SK-N-SH (cell line): ENCODE measurements at regions not wholly inside any gene's neighbourhood (a gene's known extent, or its start where the extent isn't known, plus 50 kb on each side); places are given as distances from the start of the nearest gene placed in this dataset.

Experiments used
- CHD2 ChIP-seq: fragments of 150-350 bp; IDR thresholded peaks from 2 replicates; pipeline ENCODE4 v1.6.1; 2018; ENCODE audit warnings: low read length; ENCODE audit not compliant: partially characterized antibody
- ELF1 ChIP-seq: IDR thresholded peaks from 2 replicates; pipeline ENCODE4 v1.4.0; 2012
- EP300 ChIP-seq, 2 experiments: IDR thresholded peaks; 2 replicates each; pipeline versions ENCODE4 v1.4.0 to v1.6.1; 2012; ENCODE audit warnings: borderline replicate concordance in 1 of 2, low read depth in 1 of 2, low read length in 1 of 2
- GATA2 ChIP-seq: sonication (generic); formaldehyde crosslinking; IDR thresholded peaks from 2 replicates; pipeline ENCODE4 v1.5.0; 2020; ENCODE audit warnings: mild to moderate bottlenecking, missing genetic modification reagents
- MEF2A ChIP-seq: IDR thresholded peaks from 2 replicates; pipeline ENCODE4 v1.4.0; 2012; ENCODE audit warnings: low read depth, borderline replicate concordance
- NFIC ChIP-seq: IDR thresholded peaks from 2 replicates; pipeline ENCODE4 v1.4.0; 2012; ENCODE audit warnings: borderline replicate concordance
- POLR2AphosphoS5 ChIP-seq: IDR thresholded peaks from 2 replicates; pipeline ENCODE4 v1.6.1; 2012; ENCODE audit warnings: low read depth, low read length
- RAD21 ChIP-seq: IDR thresholded peaks from 2 replicates; pipeline ENCODE4 v1.6.1; 2012; ENCODE audit warnings: mild to moderate bottlenecking, low read length
- SMC3 ChIP-seq: IDR thresholded peaks from 2 replicates; pipeline ENCODE4 v1.6.1; 2012; ENCODE audit warnings: low read depth, low read length, improper control_type of control experiment
- TF ChIP-seq, protein P1 (sequence below): fragments of 200-600 bp; sonication (generic); IDR thresholded peaks from 2 replicates; pipeline ENCODE4 v1.6.1; 2017; ENCODE audit warnings: antibody characterized with exemption, mild to moderate bottlenecking, moderate library complexity
- TF ChIP-seq, protein P2 (sequence below): IDR thresholded peaks from 2 replicates; pipeline ENCODE4 v1.6.1; 2012; ENCODE audit warnings: mild to moderate bottlenecking, low read depth, low read length, moderate library complexity
- TF ChIP-seq, protein P3 (sequence below): fragments of 150-350 bp; IDR thresholded peaks from 2 replicates; pipeline ENCODE4 v1.6.1; 2017; ENCODE audit warnings: antibody characterized with exemption, low read length, low read depth, borderline replicate concordance
- TF ChIP-seq, protein P4 (sequence below): IDR thresholded peaks from 2 replicates; pipeline ENCODE4 v1.4.0; 2012; ENCODE audit warnings: low read depth, borderline replicate concordance

DNA sequence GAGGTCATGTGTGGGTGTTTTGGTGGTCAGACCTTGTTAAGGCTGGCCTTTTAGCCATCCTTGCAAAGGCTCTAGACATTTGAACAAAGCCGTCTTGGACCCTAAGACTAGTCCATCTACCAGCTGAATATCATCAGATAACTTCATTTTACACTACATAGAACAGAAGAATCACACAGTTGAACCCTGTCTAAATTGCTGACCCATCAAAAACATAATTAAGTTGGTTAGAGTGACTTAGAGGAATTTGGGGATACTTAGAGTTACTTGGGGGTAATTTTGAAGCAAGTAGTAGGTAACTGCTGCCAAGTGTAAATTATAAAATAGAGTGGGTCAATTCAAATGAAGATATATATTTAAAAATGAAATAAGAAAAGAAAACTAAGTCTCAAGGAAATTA lies 102.9 kb upstream of the ADGRL4 start:
- no peak for TF ChIP-seq NFIC
- TF ChIP-seq SMC3: no peak
- no peak for TF ChIP-seq MEF2A
- no peak for TF ChIP-seq ELF1
- TF ChIP-seq, protein P1, sequence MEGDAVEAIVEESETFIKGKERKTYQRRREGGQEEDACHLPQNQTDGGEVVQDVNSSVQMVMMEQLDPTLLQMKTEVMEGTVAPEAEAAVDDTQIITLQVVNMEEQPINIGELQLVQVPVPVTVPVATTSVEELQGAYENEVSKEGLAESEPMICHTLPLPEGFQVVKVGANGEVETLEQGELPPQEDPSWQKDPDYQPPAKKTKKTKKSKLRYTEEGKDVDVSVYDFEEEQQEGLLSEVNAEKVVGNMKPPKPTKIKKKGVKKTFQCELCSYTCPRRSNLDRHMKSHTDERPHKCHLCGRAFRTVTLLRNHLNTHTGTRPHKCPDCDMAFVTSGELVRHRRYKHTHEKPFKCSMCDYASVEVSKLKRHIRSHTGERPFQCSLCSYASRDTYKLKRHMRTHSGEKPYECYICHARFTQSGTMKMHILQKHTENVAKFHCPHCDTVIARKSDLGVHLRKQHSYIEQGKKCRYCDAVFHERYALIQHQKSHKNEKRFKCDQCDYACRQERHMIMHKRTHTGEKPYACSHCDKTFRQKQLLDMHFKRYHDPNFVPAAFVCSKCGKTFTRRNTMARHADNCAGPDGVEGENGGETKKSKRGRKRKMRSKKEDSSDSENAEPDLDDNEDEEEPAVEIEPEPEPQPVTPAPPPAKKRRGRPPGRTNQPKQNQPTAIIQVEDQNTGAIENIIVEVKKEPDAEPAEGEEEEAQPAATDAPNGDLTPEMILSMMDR: no peak
- TF ChIP-seq, protein P2, sequence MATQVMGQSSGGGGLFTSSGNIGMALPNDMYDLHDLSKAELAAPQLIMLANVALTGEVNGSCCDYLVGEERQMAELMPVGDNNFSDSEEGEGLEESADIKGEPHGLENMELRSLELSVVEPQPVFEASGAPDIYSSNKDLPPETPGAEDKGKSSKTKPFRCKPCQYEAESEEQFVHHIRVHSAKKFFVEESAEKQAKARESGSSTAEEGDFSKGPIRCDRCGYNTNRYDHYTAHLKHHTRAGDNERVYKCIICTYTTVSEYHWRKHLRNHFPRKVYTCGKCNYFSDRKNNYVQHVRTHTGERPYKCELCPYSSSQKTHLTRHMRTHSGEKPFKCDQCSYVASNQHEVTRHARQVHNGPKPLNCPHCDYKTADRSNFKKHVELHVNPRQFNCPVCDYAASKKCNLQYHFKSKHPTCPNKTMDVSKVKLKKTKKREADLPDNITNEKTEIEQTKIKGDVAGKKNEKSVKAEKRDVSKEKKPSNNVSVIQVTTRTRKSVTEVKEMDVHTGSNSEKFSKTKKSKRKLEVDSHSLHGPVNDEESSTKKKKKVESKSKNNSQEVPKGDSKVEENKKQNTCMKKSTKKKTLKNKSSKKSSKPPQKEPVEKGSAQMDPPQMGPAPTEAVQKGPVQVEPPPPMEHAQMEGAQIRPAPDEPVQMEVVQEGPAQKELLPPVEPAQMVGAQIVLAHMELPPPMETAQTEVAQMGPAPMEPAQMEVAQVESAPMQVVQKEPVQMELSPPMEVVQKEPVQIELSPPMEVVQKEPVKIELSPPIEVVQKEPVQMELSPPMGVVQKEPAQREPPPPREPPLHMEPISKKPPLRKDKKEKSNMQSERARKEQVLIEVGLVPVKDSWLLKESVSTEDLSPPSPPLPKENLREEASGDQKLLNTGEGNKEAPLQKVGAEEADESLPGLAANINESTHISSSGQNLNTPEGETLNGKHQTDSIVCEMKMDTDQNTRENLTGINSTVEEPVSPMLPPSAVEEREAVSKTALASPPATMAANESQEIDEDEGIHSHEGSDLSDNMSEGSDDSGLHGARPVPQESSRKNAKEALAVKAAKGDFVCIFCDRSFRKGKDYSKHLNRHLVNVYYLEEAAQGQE: no peak
- no peak for TF ChIP-seq GATA2 (CRISPR knock-in tag)
- TF ChIP-seq, protein P3, sequence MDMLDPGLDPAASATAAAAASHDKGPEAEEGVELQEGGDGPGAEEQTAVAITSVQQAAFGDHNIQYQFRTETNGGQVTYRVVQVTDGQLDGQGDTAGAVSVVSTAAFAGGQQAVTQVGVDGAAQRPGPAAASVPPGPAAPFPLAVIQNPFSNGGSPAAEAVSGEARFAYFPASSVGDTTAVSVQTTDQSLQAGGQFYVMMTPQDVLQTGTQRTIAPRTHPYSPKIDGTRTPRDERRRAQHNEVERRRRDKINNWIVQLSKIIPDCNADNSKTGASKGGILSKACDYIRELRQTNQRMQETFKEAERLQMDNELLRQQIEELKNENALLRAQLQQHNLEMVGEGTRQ: no peak
- no peak for TF ChIP-seq EP300 (IDR thresholded peaks at IDR 0.05; ENCODE audit: borderline replicate concordance in 1 of 2, low read depth in 1 of 2, low read length in 1 of 2)
- TF ChIP-seq, protein P4, sequence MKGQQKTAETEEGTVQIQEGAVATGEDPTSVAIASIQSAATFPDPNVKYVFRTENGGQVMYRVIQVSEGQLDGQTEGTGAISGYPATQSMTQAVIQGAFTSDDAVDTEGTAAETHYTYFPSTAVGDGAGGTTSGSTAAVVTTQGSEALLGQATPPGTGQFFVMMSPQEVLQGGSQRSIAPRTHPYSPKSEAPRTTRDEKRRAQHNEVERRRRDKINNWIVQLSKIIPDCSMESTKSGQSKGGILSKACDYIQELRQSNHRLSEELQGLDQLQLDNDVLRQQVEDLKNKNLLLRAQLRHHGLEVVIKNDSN: no peak
- TF ChIP-seq POLR2AphosphoS5: no peak
- TF ChIP-seq RAD21: no peak
- no peak for TF ChIP-seq CHD2
